Esophagus muscularis mucosa (tissue), 4 donors: ENCODE measurements at regions not wholly inside any gene's neighbourhood (a gene's known extent, or its start where the extent isn't known, plus 50 kb on each side); places are given as distances from the start of the nearest gene placed in this dataset.
A peak's percentile ranks its signal among the peaks of the same experiment; 100 is the strongest.
"Not testable (repeated sequence)": the region's sequence is repeated elsewhere in the genome, so short reads cannot be mapped to it uniquely, and the experiment has no call there.

ENCODE experiments used
- DNase-seq: peaks from one replicate; pipeline ENCODE4 v3.0.0-alpha.2; 2017; ENCODE audit errors: extremely low spot score
- H3K27ac ChIP-seq, 4 donors: fragments of 200-600 bp; sonication (generic); replicated peaks in 1 of 4; 1 replicate in 3 of 4; 2 replicates in 1 of 4; pipeline ENCODE4 v1.5.1; 2016 to 2019; ENCODE audit warnings: mild to moderate bottlenecking in 1 of 4
- H3K27me3 ChIP-seq, 4 donors: fragments of 200-600 bp; sonication (generic); one replicate each; pipeline versions ENCODE4 v1.5.1 to v1.6.0; 2016 to 2019
- H3K36me3 ChIP-seq, 4 donors: fragments of 200-600 bp; sonication (generic); one replicate each; pipeline ENCODE4 v1.5.1; 2016 to 2019
- H3K4me1 ChIP-seq, 4 donors: fragments of 200-600 bp; sonication (generic); one replicate each; pipeline ENCODE4 v1.5.1; 2016 to 2019
- H3K4me3 ChIP-seq, 4 donors: fragments of 200-600 bp; sonication (generic); 1 replicate in 2 of 4; 2 replicates in 2 of 4; pipeline ENCODE4 v1.5.1; 2016 to 2019; ENCODE audit warnings: mild to moderate bottlenecking in 4 of 4, moderate library complexity in 1 of 4
- H3K9me3 ChIP-seq, 4 donors: fragments of 200-600 bp; sonication (generic); 1 replicate in 3 of 4; 2 replicates in 1 of 4; pipeline ENCODE4 v1.5.1; 2016 to 2019
- EP300 ChIP-seq: sonication (generic); formaldehyde crosslinking; IDR thresholded peaks from one replicate; pipeline ENCODE4 v1.6.1; 2017; ENCODE audit warnings: antibody characterized with exemption
- POLR2A ChIP-seq: fragments of 450-650 bp; IDR thresholded peaks from one replicate; pipeline ENCODE4 v1.6.1; 2017; ENCODE audit warnings: antibody characterized with exemption, moderate library complexity, mild to moderate bottlenecking, low read depth
- POLR2AphosphoS5 ChIP-seq, 2 donors: sonication (generic); formaldehyde crosslinking; IDR thresholded peaks; one replicate each; pipeline ENCODE4 v1.6.1; 2017; ENCODE audit warnings: antibody characterized with exemption in 2 of 2
- WGBS: methylation state at CpG from one replicate; pipeline ENCODE4 v1.1.5; 2018; 5-methylcytosine and 5-hydroxymethylcytosine counted together
- intact Hi-C: fragments of 100-400 bp; cut with DNase I; formaldehyde crosslinking; loops from one replicate; pipeline ENCODE4 v1.15.1; 2023
- TF ChIP-seq, protein P1 (sequence below), 3 experiments: fragments of 200-600 bp in 2 of 3; fragments of 450-650 bp in 1 of 3; sonication (generic) in 2 of 3; IDR thresholded peaks; one replicate each; pipeline ENCODE4 v1.5.1; 2017 to 2019; ENCODE audit warnings: antibody characterized with exemption in 3 of 3, mild to moderate bottlenecking in 2 of 3, moderate library complexity in 1 of 3

DNA sequence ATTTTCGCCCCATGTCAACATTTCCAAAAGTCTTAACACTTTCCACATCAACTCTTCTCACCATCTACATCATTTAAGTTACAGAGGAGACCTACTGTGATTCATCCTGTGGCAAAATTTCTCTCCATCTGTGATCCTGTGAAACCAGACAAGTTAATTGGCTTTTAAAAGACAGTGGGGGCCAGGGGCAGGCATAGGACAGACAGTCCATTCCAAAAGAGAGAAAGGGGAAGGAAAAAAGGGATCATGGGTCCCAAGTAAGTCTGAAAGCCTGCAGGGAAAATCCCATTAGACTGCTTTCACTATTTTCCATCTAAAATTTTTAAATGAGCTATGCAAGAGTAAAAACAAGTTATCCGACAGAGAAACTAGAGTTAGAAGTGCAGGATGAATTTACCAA is 121.0 kb downstream of the MRPL57 start:
- peaks cover 14 to 29% (median 24%) of the 10 kb centered on the region in 4 donors for H3K4me1 ChIP-seq
- 67% methylated on average over 2 of the region's 2 CpGs for WGBS
- no peaks in the 10 kb centered on the region for H3K36me3 ChIP-seq
- TF ChIP-seq, protein P1, sequence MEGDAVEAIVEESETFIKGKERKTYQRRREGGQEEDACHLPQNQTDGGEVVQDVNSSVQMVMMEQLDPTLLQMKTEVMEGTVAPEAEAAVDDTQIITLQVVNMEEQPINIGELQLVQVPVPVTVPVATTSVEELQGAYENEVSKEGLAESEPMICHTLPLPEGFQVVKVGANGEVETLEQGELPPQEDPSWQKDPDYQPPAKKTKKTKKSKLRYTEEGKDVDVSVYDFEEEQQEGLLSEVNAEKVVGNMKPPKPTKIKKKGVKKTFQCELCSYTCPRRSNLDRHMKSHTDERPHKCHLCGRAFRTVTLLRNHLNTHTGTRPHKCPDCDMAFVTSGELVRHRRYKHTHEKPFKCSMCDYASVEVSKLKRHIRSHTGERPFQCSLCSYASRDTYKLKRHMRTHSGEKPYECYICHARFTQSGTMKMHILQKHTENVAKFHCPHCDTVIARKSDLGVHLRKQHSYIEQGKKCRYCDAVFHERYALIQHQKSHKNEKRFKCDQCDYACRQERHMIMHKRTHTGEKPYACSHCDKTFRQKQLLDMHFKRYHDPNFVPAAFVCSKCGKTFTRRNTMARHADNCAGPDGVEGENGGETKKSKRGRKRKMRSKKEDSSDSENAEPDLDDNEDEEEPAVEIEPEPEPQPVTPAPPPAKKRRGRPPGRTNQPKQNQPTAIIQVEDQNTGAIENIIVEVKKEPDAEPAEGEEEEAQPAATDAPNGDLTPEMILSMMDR (IDR thresholded peaks at IDR 0.05) = no peak
- TF ChIP-seq POLR2AphosphoS5 (IDR thresholded peaks at IDR 0.05) (no peak), EP300 (no peak), POLR2A (no peak)
- peak overlapping the region; percentile 68 to 82 (median 76) for H3K27ac ChIP-seq
- H3K9me3 ChIP-seq = no peaks in the 10 kb centered on the region
- no peak for DNase-seq
- intact Hi-C loops = no loop called here
- no peaks in the 10 kb centered on the region for H3K27me3 ChIP-seq
- peak overlapping the region; percentile 83 to 89 (median 86) for H3K4me3 ChIP-seq

DNA sequence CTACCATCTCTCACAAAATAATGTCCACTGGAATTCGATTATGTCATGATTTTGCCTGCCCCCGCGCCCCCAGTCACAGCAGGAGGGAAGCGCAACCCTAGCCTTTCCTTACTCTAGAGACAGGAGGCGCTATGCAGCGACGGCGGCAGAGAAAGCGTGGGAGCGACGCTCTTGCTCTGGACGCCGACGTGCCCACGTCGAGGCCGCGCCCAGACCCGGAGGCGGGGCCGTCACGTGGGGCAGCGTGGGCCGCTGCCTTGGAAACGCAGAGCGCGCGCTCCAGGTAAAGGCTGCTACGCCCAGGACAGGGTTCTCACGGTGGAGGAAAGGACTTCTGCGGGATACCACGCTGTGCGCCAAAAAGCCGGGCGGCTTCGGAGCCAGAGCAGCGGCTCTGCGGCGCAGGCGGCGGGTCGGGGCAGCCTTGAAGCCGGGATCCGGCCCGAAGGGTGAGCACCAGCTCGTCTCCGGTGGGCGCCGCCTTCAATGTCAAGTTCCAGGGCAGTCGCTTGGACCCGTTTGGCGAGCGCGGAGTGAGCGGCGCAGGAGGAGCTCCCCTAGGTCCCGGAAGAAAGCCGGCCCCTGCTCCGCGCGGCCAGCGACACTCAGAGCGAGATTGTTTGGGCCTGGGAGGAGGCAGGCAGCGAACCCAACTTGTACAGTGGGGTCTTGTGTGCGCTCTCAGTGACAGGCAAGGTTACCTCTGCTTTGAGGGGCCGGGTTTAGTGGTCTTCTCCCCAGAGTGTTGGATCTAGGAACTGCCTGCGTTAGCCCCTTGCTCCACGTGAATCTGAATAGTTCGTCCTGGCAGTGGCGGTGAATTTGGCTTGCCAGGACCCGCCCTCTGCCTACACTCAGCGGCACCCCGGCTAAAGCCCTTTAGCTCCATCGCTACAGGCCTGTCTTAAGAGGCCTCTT is 121.7 kb downstream of the MRPL57 start:
- peak; percentile 92 for DNase-seq
- Histone ChIP-seq H3K4me1 (peaks cover 14 to 29% (median 24%) of the 10 kb centered on the region in 4 donors), H3K27ac (peak overlapping the region; percentile 68 to 82 (median 76)), H3K36me3 (peaks cover 0 to 3% (median 3%) of the 10 kb centered on the region in 4 donors), H3K9me3 (no peaks in the 10 kb centered on the region), H3K4me3 (peak overlapping the region; percentile 83 to 89 (median 86)), H3K27me3 (no peaks in the 10 kb centered on the region)
- intact Hi-C loops = loop anchor here (2.0 kb wide), 1 partner anchor 181 kb away; no protein-coding TSS in a partner anchor
- 0% methylated on average over 29 of the region's 74 CpGs for WGBS
- TF ChIP-seq, protein P1 (IDR thresholded peaks at IDR 0.05) = peak; percentile 90 to 97 (median 97)
- TF ChIP-seq EP300 = no peak
- no peak for TF ChIP-seq POLR2A
- peak; percentile 73 to 93 for TF ChIP-seq POLR2AphosphoS5 (IDR thresholded peaks at IDR 0.05)

DNA sequence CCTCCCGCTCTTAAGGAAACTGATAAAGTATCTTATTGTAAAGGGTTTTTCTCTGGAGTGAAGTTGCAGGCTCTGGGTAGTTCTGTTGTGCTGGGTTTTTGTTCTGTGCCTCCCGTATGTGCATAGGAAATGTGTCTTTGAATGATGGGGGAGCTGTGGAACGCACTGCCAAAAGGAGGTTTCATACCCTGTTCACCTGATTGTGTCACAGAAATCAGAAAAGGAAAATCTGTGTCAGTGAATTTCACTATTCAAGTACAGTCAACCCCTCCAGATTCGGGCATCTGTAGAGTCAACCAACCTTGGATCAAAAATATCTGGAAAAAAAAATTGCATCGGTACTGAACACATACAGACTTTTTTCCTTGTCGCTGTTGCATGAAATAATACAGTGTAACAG is 127.8 kb downstream of the MRPL57 start:
- no peak overlapping the region for H3K27ac ChIP-seq
- no peak for DNase-seq
- no peaks in the 10 kb centered on the region for H3K27me3 ChIP-seq
- peaks cover 0 to 19% (median 9%) of the 10 kb centered on the region in 4 donors for H3K36me3 ChIP-seq
- intact Hi-C loops = no loop called here
- WGBS = 99% methylated on average over 6 of the region's 6 CpGs
- H3K4me3 ChIP-seq = no peak overlapping the region
- no peaks in the 10 kb centered on the region for H3K9me3 ChIP-seq
- H3K4me1 ChIP-seq = peaks cover 3 to 7% (median 4%) of the 10 kb centered on the region in 4 donors
- no peak for TF ChIP-seq POLR2AphosphoS5 (IDR thresholded peaks at IDR 0.05)
- TF ChIP-seq, protein P1 (IDR thresholded peaks at IDR 0.05) = no peak
- no peak for TF ChIP-seq EP300
- no peak for TF ChIP-seq POLR2A

GRCh38 chr13:21306300-21307073 is 130.0 kb downstream of the MRPL57 start:
- 85% methylated on average over 11 of the region's 12 CpGs for WGBS
- H3K27ac ChIP-seq, H3K4me3 ChIP-seq, H3K9me3 ChIP-seq, DNase-seq, H3K27me3 ChIP-seq, H3K4me1 ChIP-seq, intact Hi-C loops: not testable (repeated sequence)
- peaks cover 0 to 19% (median 9%) of the 10 kb centered on the region in 4 donors for H3K36me3 ChIP-seq

DNA sequence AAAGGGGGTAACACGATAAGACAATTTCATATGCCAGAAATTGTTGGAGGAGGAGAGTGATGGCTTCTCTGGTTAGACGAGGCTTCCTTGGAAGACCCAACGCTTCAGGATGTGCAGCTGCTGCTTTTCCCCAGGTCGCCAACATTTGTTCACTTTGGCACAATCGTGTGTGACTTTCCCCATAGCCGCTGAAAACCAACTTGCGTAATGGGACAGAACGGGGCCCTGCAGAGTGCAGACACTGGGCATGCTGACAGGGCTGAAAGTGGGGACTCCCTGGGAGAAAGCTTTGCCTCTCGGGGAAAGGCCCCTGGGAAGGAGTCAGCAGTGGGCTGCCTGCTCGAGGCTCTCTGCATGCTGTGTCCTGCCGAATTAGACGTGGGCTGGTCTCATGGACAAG is 130.7 kb downstream of the MRPL57 start:
- peaks cover 0 to 19% (median 9%) of the 10 kb centered on the region in 4 donors for H3K36me3 ChIP-seq
- H3K27me3 ChIP-seq, H3K4me3 ChIP-seq, H3K27ac ChIP-seq, DNase-seq, H3K4me1 ChIP-seq, intact Hi-C loops, H3K9me3 ChIP-seq: not testable (repeated sequence)
- WGBS = 94% methylated on average over 7 of the region's 12 CpGs
